MM.1S (cell line): ENCODE measurements at regions not wholly inside any gene's neighbourhood (a gene's known extent, or its start where the extent isn't known, plus 50 kb on each side); places are given as distances from the start of the nearest gene placed in this dataset.

Experiments used
- EZH2 ChIP-seq: fragments of 300-600 bp; sonication (generic); optimal IDR thresholded peaks from 2 replicates; pipeline ENCODE3; 2017; ENCODE audit warnings: low read depth, mild to moderate bottlenecking, antibody characterized with exemption, low read length, mixed read lengths
- TF ChIP-seq, protein P1 (sequence below): fragments of 300-600 bp; sonication (generic); IDR thresholded peaks from 2 replicates; pipeline ENCODE4 v1.5.1; 2016; ENCODE audit warnings: antibody characterized with exemption, low read length, mixed read lengths

DNA sequence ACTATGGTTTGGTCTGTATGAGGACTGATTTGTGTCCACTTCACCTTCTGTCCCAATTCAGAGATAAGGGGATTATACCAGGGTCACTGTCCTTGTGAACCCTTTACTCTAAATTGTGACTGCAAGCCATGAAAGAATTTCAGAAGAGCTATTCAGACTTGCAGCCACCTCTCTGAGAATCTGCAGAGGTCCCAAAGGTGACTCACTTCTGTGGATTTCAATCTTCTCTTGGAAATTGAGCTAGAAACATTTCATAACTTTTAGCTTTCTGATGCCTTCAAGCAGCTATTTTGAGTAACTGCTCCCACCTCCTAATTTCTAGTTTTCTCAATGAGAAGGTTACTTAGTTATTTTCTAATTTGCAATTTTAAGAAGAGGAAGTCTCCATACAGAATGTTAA is 1242.4 kb upstream of the ACVR2A start:
- TF ChIP-seq EZH2, result no peak
- TF ChIP-seq, protein P1, sequence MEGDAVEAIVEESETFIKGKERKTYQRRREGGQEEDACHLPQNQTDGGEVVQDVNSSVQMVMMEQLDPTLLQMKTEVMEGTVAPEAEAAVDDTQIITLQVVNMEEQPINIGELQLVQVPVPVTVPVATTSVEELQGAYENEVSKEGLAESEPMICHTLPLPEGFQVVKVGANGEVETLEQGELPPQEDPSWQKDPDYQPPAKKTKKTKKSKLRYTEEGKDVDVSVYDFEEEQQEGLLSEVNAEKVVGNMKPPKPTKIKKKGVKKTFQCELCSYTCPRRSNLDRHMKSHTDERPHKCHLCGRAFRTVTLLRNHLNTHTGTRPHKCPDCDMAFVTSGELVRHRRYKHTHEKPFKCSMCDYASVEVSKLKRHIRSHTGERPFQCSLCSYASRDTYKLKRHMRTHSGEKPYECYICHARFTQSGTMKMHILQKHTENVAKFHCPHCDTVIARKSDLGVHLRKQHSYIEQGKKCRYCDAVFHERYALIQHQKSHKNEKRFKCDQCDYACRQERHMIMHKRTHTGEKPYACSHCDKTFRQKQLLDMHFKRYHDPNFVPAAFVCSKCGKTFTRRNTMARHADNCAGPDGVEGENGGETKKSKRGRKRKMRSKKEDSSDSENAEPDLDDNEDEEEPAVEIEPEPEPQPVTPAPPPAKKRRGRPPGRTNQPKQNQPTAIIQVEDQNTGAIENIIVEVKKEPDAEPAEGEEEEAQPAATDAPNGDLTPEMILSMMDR, result no peak
